IPS-18c (cell line): ENCODE measurements at regions not wholly inside any gene's neighbourhood (a gene's known extent, or its start where the extent isn't known, plus 50 kb on each side); places are given as distances from the start of the nearest gene placed in this dataset.

Experiments
- H3K4me3 ChIP-seq: 2 replicates; pipeline ENCODE4 v1.7.0; 2013; ENCODE audit warnings: low read depth, mild to moderate bottlenecking, low read length, moderate library complexity; ENCODE audit not compliant: insufficient read depth
- H3K9me3 ChIP-seq: one replicate; pipeline ENCODE4 v1.6.1; 2013; ENCODE audit warnings: mild to moderate bottlenecking, low read length, moderate library complexity; ENCODE audit not compliant: control insufficient read depth, insufficient read depth

DNA sequence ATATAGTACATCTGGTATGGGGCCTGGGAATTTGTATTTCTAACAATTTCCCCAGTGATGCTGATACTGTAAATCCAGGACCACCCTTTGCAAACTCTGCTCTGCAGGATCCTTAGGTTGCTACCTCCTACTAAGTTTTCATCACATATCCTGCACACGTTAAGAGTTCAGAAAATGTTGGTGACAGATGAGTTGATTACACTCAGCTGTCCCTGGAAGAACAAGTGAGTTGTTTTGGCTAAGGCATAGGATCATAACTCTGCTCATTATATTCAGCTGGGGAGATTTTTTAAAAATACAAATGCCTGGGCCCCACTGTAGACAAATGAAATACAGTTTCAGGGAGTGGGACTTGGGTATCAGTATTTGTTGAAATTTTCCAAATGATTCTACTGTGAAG, 274.6 kb upstream of the HABP2 start:
- Histone ChIP-seq H3K4me3 (no peak overlapping the region), H3K9me3 (no peaks in the 10 kb centered on the region)

DNA sequence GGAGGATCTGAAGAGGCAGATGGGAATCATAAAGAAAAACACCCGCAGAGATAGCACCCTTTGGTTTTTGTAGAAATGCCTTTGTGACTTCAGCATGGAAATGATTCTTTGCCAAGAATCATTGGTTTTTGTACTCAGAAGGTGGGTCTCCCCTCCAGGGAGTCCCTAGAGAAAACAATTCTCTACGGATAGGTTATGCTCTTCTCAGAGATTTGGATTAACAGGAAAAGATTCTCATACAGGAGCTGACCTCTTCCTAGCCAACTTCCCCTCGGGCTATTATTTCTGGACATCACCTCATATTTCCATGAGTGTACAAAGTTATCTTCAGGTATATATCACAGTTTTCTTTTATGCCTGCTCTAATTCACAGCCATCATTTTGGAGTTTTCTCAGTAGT, 274.2 kb upstream of the HABP2 start:
- no peaks in the 10 kb centered on the region for H3K9me3 ChIP-seq
- no peak overlapping the region for H3K4me3 ChIP-seq

DNA sequence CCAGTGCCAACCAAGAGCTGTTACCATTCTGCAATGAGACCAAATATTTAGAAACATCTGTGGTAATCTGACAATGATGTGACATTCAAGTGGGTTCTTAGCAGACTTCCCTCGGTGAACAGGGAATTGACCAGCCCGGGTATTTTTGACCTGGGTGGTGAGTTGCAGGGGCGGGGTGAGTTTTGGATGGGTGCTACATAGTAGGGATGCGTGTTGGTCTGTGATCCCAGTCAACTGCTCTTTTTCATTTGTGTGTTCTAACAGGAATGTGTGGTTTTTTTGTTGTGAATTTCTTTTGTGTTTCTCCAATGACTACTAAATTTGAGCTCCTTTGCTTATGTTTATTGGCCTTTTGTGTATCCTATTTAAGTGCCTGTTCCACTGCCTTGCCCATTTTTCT, 273.6 kb upstream of the HABP2 start:
- Histone ChIP-seq H3K9me3 (no peaks in the 10 kb centered on the region), H3K4me3 (no peak overlapping the region)

- Histone ChIP-seq H3K9me3 (no peaks in the 10 kb centered on the region), H3K4me3 (no peak overlapping the region)
These were observed 270.3 kb upstream of the HABP2 start for GRCh38 chr10:113282564-113282963.

DNA sequence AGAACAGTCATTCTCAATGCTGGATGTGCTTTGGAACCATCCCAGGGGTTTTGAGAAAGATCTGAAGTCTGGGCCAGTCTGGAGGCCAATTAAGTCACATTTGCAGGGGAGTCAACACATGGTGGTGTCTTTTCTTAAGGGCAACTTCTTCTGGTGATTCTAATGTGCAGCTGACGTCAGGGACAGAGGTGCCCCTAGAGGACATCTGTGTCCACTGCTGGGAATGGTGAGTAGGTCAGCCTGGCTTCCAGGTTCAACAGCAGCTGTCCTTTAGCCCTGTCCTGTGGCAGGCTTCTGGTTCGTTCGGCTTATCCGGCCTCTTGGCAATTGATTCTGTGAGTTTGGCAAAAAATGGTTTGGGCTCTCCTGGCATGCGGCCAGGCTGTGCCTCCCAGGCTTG, 269.7 kb upstream of the HABP2 start:
- Histone ChIP-seq H3K9me3 (no peaks in the 10 kb centered on the region), H3K4me3 (no peak overlapping the region)

GRCh38 chr10:113284635-113285034, 268.2 kb upstream of the HABP2 start:
- no peaks in the 10 kb centered on the region for H3K9me3 ChIP-seq

GRCh38 chr10:113285305-113285704, 267.5 kb upstream of the HABP2 start:
- H3K9me3 ChIP-seq: no peaks in the 10 kb centered on the region
- H3K4me3 ChIP-seq: no peak overlapping the region

More at GRCh38 chr10:113284635-113285034, 268.2 kb upstream of the HABP2 start:
- no peak overlapping the region for H3K4me3 ChIP-seq

- Histone ChIP-seq H3K4me3 (no peak overlapping the region), H3K9me3 (no peaks in the 10 kb centered on the region)
These were observed 265.3 kb upstream of the HABP2 start for GRCh38 chr10:113287592-113287991.

GRCh38 chr10:113290137-113290536, 262.7 kb upstream of the HABP2 start:
- H3K9me3 ChIP-seq: no peaks in the 10 kb centered on the region
- H3K4me3 ChIP-seq: no peak overlapping the region

- Histone ChIP-seq H3K9me3 (no peaks in the 10 kb centered on the region), H3K4me3 (no peak overlapping the region)
These were observed 261.4 kb upstream of the HABP2 start for GRCh38 chr10:113291413-113291812.

- H3K9me3 ChIP-seq: no peaks in the 10 kb centered on the region
These were observed 260.8 kb upstream of the HABP2 start for GRCh38 chr10:113292086-113292485.

DNA sequence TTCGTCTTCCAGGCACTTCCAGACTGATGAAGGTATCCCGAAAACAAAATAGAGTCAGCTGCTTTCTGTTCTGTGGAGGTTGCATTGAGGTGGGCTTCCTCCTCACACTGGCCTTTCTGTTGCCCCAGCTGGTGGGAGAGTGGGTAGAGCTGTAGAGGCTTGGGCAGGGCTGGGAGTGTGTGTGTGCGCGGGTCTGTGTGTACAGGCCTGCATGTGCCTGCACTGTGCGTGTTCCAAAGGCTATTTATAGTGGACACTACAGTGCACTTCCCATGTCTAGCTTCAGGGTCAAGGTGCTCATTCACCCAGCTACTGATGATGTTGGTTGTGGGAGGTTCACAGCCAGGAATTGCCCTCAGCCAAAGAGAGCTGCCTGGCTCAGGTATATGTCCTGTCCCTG, 260.1 kb upstream of the HABP2 start:
- no peak overlapping the region for H3K4me3 ChIP-seq
- H3K9me3 ChIP-seq: no peaks in the 10 kb centered on the region

More at GRCh38 chr10:113292086-113292485, 260.8 kb upstream of the HABP2 start:
- H3K4me3 ChIP-seq: no peak overlapping the region

GRCh38 chr10:113293167-113293566, 259.7 kb upstream of the HABP2 start:
- no peaks in the 10 kb centered on the region for H3K9me3 ChIP-seq
- H3K4me3 ChIP-seq: no peak overlapping the region

DNA sequence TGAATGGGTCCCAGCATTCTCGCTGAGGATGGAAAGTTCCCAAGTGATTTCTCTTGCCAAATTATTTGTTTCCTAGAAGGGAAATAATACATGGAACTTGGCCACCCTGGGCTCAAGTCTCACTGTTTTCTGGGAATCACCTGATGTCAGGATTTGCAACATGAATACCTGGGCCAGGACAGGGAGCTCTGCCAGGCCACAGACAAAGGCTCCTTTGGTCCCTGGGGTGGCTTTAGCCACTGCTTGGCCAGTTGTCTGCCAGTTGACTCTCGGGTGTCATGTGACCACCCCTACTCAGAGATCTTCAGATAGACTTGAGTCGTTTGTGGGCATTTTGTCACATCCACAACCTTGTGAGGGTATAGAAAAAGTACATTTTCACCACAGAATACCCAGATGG, 258.0 kb upstream of the HABP2 start:
- no peak overlapping the region for H3K4me3 ChIP-seq
- no peaks in the 10 kb centered on the region for H3K9me3 ChIP-seq

DNA sequence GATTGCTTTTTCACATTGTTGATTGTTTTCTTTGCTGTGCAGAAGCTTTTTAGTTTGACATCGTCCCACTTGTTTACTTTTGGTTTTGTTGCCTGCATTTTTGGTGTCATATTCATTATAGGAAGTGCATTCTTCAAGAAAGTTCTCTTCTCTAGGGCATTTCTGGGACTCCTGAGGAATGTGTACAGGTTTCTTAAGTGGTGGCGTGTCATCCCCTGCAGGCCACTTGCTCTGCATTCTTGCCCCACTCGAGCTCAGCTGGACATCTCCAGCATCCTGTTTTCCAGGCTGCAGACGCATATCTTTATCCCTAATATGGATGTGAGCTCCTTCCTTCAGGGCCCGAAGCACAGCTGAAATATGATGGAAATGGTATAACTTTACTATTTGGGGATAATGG, 255.6 kb upstream of the HABP2 start:
- no peak overlapping the region for H3K4me3 ChIP-seq
- no peaks in the 10 kb centered on the region for H3K9me3 ChIP-seq

DNA sequence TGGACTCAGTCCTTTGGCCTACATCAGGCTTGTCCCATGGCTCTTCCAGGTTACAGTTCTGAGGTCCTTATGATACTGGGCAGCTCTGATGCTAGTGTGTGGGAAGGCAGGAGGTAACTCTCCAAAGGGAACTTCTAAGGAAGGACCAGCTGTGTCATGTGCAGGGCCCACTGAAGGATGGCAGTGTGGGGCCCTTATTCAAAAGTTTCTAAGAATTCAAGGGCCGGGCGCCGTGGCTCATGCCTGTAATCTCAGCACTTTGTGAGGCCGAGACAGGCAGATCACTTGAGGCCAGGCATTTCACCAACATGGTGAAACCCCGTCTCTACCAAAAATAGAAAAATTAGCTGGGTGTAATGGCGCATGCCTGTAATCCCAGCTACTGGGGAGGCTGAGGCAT, 254.2 kb upstream of the HABP2 start:
- Histone ChIP-seq H3K4me3 (no peak overlapping the region), H3K9me3 (no peaks in the 10 kb centered on the region)

DNA sequence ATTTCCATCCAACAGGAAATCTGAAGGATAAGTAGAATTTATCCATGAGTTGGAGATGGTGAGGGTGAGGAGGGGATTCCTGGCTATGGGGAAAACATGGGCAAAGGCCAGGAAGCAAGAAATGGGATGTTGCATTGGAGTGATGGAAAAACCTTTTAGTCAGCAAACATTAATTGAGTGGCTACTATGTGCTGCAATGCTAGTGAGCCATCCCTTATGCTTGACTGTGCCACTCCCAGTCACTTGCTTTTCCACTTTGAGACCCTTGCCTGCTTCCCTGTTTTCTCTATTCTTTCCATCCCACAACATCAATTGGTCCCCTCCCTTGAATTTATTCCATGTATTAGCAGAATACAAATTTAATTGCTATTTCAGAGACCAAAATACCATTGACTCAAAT, 252.7 kb upstream of the HABP2 start:
- H3K9me3 ChIP-seq: no peaks in the 10 kb centered on the region
- no peak overlapping the region for H3K4me3 ChIP-seq

GRCh38 chr10:113300617-113301016, 252.2 kb upstream of the HABP2 start:
- H3K9me3 ChIP-seq: no peaks in the 10 kb centered on the region
- H3K4me3 ChIP-seq: no peak overlapping the region

DNA sequence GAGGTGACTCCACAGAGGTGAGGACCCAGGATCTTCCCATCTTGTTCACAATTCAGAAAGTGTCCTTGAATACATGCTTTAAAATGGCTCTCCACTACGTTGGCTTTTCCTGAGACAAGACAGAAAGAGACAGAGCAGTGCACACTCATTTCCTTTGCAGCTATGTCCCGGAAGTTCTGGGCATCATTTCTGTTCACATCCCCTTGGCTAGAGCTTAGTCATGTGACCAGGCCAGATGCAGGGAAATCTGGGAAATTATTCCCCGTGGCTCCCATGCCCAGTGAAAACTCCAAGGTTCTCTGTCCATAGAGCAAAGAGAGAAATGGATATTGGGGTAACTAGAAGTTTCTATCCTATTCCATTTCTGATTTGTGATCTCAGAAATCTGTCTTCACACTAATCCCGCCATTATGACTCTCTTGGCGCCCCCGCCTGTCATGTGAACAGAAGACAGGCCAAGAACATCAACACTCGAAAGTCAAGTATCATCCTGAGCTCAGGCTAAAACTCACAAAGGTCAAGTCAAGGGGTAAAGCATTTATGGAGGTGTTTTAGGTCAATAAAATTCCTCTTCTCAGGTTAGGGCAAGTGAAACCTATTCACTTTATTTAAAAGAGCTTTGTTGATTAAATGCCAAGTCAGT, 251.4 kb upstream of the HABP2 start:
- Histone ChIP-seq H3K4me3 (no peak overlapping the region), H3K9me3 (no peaks in the 10 kb centered on the region)
